ENCODE measurements at regions not wholly inside any gene's neighbourhood (a gene's known extent, or its start where the extent isn't known, plus 50 kb on each side); places are given as distances from the start of the nearest gene placed in this dataset.

DNA sequence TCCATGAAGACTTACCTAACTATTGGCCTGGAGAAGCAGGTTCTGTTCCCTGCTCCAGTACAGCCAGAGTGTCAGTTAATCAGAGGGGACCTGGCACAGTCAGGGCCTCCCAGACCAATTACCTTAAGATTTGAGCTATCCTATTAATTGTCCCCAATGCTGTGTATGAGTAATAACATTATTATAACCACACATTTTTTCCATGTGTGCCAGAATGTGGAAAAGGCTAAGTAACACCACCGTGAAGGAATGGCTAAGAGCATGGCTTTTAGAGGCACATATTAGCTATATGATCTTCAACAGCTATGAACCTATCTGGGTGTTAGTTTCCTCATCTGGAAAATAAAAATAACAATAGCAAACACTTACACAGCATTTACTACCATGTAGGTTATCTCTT lies 111.1 kb upstream of the RAP1B start:
- TF ChIP-seq, protein P1, sequence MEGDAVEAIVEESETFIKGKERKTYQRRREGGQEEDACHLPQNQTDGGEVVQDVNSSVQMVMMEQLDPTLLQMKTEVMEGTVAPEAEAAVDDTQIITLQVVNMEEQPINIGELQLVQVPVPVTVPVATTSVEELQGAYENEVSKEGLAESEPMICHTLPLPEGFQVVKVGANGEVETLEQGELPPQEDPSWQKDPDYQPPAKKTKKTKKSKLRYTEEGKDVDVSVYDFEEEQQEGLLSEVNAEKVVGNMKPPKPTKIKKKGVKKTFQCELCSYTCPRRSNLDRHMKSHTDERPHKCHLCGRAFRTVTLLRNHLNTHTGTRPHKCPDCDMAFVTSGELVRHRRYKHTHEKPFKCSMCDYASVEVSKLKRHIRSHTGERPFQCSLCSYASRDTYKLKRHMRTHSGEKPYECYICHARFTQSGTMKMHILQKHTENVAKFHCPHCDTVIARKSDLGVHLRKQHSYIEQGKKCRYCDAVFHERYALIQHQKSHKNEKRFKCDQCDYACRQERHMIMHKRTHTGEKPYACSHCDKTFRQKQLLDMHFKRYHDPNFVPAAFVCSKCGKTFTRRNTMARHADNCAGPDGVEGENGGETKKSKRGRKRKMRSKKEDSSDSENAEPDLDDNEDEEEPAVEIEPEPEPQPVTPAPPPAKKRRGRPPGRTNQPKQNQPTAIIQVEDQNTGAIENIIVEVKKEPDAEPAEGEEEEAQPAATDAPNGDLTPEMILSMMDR (IDR thresholded peaks at IDR 0.05) = no peak
- no peak for TF ChIP-seq POLR2A (IDR thresholded peaks at IDR 0.05)
